ENCODE measurements at regions not wholly inside any gene's neighbourhood (a gene's known extent, or its start where the extent isn't known, plus 50 kb on each side); places are given as distances from the start of the nearest gene placed in this dataset.

GRCh38 chr5:111615054-111615453 lies 102.7 kb upstream of the STARD4 start:
- TF ChIP-seq EP300 (IDR thresholded peaks at IDR 0.05; ENCODE audit: borderline replicate concordance) (no peak), RAD21 (IDR thresholded peaks at IDR 0.05; ENCODE audit: low read depth) (no peak), TEAD4 (IDR thresholded peaks at IDR 0.05) (no peak), TAF1 (IDR thresholded peaks at IDR 0.05; ENCODE audit: low read depth) (no peak), FOXM1 (IDR thresholded peaks at IDR 0.05; ENCODE audit: borderline replicate concordance, low read depth) (no peak), YY1 (IDR thresholded peaks at IDR 0.05; ENCODE audit: low read depth) (no peak), CREB1 (IDR thresholded peaks at IDR 0.05; ENCODE audit: low read depth) (no peak)
- TF ChIP-seq, protein P1, sequence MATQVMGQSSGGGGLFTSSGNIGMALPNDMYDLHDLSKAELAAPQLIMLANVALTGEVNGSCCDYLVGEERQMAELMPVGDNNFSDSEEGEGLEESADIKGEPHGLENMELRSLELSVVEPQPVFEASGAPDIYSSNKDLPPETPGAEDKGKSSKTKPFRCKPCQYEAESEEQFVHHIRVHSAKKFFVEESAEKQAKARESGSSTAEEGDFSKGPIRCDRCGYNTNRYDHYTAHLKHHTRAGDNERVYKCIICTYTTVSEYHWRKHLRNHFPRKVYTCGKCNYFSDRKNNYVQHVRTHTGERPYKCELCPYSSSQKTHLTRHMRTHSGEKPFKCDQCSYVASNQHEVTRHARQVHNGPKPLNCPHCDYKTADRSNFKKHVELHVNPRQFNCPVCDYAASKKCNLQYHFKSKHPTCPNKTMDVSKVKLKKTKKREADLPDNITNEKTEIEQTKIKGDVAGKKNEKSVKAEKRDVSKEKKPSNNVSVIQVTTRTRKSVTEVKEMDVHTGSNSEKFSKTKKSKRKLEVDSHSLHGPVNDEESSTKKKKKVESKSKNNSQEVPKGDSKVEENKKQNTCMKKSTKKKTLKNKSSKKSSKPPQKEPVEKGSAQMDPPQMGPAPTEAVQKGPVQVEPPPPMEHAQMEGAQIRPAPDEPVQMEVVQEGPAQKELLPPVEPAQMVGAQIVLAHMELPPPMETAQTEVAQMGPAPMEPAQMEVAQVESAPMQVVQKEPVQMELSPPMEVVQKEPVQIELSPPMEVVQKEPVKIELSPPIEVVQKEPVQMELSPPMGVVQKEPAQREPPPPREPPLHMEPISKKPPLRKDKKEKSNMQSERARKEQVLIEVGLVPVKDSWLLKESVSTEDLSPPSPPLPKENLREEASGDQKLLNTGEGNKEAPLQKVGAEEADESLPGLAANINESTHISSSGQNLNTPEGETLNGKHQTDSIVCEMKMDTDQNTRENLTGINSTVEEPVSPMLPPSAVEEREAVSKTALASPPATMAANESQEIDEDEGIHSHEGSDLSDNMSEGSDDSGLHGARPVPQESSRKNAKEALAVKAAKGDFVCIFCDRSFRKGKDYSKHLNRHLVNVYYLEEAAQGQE (IDR thresholded peaks at IDR 0.05; ENCODE audit: low read depth) = no peak
- TF ChIP-seq, protein P2, sequence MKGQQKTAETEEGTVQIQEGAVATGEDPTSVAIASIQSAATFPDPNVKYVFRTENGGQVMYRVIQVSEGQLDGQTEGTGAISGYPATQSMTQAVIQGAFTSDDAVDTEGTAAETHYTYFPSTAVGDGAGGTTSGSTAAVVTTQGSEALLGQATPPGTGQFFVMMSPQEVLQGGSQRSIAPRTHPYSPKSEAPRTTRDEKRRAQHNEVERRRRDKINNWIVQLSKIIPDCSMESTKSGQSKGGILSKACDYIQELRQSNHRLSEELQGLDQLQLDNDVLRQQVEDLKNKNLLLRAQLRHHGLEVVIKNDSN (IDR thresholded peaks at IDR 0.05) = no peak

All from Ishikawa (cell line).